ENCODE measurements at regions not wholly inside any gene's neighbourhood (a gene's known extent, or its start where the extent isn't known, plus 50 kb on each side); places are given as distances from the start of the nearest gene placed in this dataset.
A peak's percentile ranks its signal among the peaks of the same experiment; 100 is the strongest.
"Not testable (repeated sequence)": the region's sequence is repeated elsewhere in the genome, so short reads cannot be mapped to it uniquely, and the experiment has no call there.

- DNase-seq = not testable (repeated sequence)
These were observed 74.4 kb upstream of the RTN4 start for GRCh38 chr2:55124682-55125081.

- DNase-seq = no peak
These were observed 73.6 kb upstream of the RTN4 start for GRCh38 chr2:55123851-55124269.

- DNase-seq = peak; percentile 56
These were observed 70.5 kb upstream of the RTN4 start for GRCh38 chr2:55120634-55121359.

GRCh38 chr2:55119711-55120487 is 69.6 kb upstream of the RTN4 start:
- DNase-seq = no peak

- no peak for DNase-seq
These were observed 68.4 kb upstream of the RTN4 start for GRCh38 chr2:55118643-55119083.

GRCh38 chr2:55116966-55117365 is 66.7 kb upstream of the RTN4 start:
- DNase-seq = no peak

GRCh38 chr2:55116598-55116964 is 66.3 kb upstream of the RTN4 start:
- DNase-seq = no peak

GRCh38 chr2:55115761-55116597 is 65.7 kb upstream of the RTN4 start:
- DNase-seq = peak; percentile 31

GRCh38 chr2:55114597-55114996 is 64.3 kb upstream of the RTN4 start:
- DNase-seq = no peak

GRCh38 chr2:55114082-55114481 is 63.8 kb upstream of the RTN4 start:
- no peak for DNase-seq

GRCh38 chr2:55112229-55113031 is 62.2 kb upstream of the RTN4 start:
- no peak for DNase-seq

GRCh38 chr2:55111570-55112228 is 61.4 kb upstream of the RTN4 start:
- peak; percentile 75 for DNase-seq

GRCh38 chr2:55111230-55111569 is 60.9 kb upstream of the RTN4 start:
- DNase-seq = no peak

- DNase-seq = no peak
These were observed 59.1 kb upstream of the RTN4 start for GRCh38 chr2:55109219-55109891.

- DNase-seq = no peak
These were observed 58.4 kb upstream of the RTN4 start for GRCh38 chr2:55108456-55109160.

GRCh38 chr2:55107436-55107835 is 57.2 kb upstream of the RTN4 start:
- no peak for DNase-seq

- DNase-seq = no peak
These were observed 55.9 kb upstream of the RTN4 start for GRCh38 chr2:55106148-55106547.

- DNase-seq = no peak
These were observed 55.2 kb upstream of the RTN4 start for GRCh38 chr2:55105456-55105855.

- no peak for DNase-seq
These were observed 52.8 kb upstream of the RTN4 start for GRCh38 chr2:55103046-55103445.

- no peak for DNase-seq
These were observed 52.0 kb upstream of the RTN4 start for GRCh38 chr2:55102056-55102812.

Measured in T1000 (cell line).